Endodermal cell (in vitro differentiated cells): ENCODE measurements at regions not wholly inside any gene's neighbourhood (a gene's known extent, or its start where the extent isn't known, plus 50 kb on each side); places are given as distances from the start of the nearest gene placed in this dataset.

Experiments
- DNase-seq: peaks from one replicate; pipeline ENCODE4 v3.0.0-alpha.2; 2017
- H3K27ac ChIP-seq: 2 replicates; pipeline ENCODE4 v1.5.1; 2013; ENCODE audit warnings: mild to moderate bottlenecking, low read depth, low read length, moderate library complexity
- H3K27me3 ChIP-seq: 2 replicates; pipeline ENCODE4 v1.6.1; 2013; ENCODE audit warnings: mild to moderate bottlenecking, low read length, moderate library complexity; ENCODE audit not compliant: insufficient read depth, control insufficient read depth, poor library complexity, severe bottlenecking
- H3K36me3 ChIP-seq: 2 replicates; pipeline ENCODE4 v1.7.0; 2013; ENCODE audit warnings: mild to moderate bottlenecking, low read length, moderate library complexity; ENCODE audit not compliant: control insufficient read depth, insufficient read depth
- H3K4me1 ChIP-seq: one replicate; pipeline ENCODE4 v1.7.0; 2013; ENCODE audit warnings: low read length; ENCODE audit not compliant: control insufficient read depth, insufficient read depth
- H3K4me3 ChIP-seq: 2 replicates; pipeline ENCODE4 v1.5.1; 2013; ENCODE audit warnings: mild to moderate bottlenecking, low read length, moderate library complexity
- H3K9ac ChIP-seq: 2 replicates; pipeline ENCODE4 v1.6.1; 2013; ENCODE audit warnings: mild to moderate bottlenecking, low read length, moderate library complexity; ENCODE audit not compliant: poor library complexity, severe bottlenecking; ENCODE audit errors: extremely low read depth
- H3K9me3 ChIP-seq: 2 replicates; pipeline ENCODE4 v1.6.1; 2013; ENCODE audit warnings: mild to moderate bottlenecking, low read length, moderate library complexity; ENCODE audit not compliant: control insufficient read depth
- H3K27ac Mint-ChIP-seq: 2 replicates; pipeline ENCODE4 v1.8.0; 2020; ENCODE audit warnings: mixed read lengths
- H3K27me3 Mint-ChIP-seq: 2 replicates; pipeline ENCODE4 v1.8.0; 2021; ENCODE audit warnings: mild to moderate bottlenecking, mixed read lengths; ENCODE audit not compliant: insufficient read depth
- H3K36me3 Mint-ChIP-seq: 2 replicates; pipeline ENCODE4 v1.8.0; 2020; ENCODE audit warnings: low read depth, mixed read lengths
- H3K4me1 Mint-ChIP-seq: 2 replicates; pipeline ENCODE4 v1.8.0; 2020; ENCODE audit warnings: mixed read lengths
- H3K4me3 Mint-ChIP-seq: 2 replicates; pipeline ENCODE4 v1.8.0; 2020; ENCODE audit warnings: mild to moderate bottlenecking, moderate library complexity, mixed read lengths
- H3K9me3 Mint-ChIP-seq: 2 replicates; pipeline ENCODE4 v1.8.0; 2020; ENCODE audit warnings: mild to moderate bottlenecking, mixed read lengths
- WGBS, 2 experiments: methylation state at CpG; one replicate each; pipeline versions ENCODE4 v1.1.5 to v1.1.7; 2013; ENCODE audit warnings: missing lambda C conversion rate in 2 of 2, mixed read lengths in 1 of 2; ENCODE audit not compliant: insufficient coverage in 1 of 2, insufficient read length in 1 of 2; 5-methylcytosine and 5-hydroxymethylcytosine counted together
- TF ChIP-seq, protein P1 (sequence below): fragments of 200-600 bp; sonication (generic); conservative IDR thresholded peaks from 2 replicates; pipeline ENCODE4 v1.5.0; 2021; ENCODE audit warnings: antibody characterized with exemption, mild to moderate bottlenecking

DNA sequence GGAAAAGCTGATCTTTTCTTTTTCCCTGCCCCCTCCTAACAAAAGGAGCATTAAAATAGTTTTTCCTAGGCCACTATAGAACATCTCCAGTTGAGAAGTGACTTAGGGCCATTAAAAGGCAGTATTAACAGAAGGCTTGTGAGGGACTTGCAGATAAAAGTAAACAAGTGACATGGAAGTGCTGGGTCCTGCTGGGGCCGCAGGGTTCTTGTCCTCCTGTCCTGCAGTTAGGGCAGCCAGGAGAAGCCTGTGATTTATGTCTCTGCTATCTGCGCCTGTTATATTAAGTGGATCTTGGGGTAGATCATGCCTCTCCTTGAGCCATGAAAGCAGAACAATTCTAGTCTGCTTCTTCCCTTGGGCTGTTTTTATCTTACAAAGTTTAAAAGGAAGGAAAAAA lies 271.4 kb upstream of the C11orf87 start:
- Histone ChIP-seq H3K27ac (no peak overlapping the region), H3K4me3 (no peak overlapping the region), H3K36me3 (no peaks in the 10 kb centered on the region), H3K9me3 (no peaks in the 10 kb centered on the region), H3K9ac (no peak overlapping the region), H3K4me1 (no peaks in the 10 kb centered on the region), H3K27me3 (peaks cover 11% of the 10 kb centered on the region)
- WGBS, 2 experiments, result 60 to 90% methylated on average over 1 to 2 of the region's 2 CpGs
- no peak overlapping the region for H3K27ac Mint-ChIP-seq
- H3K27me3 Mint-ChIP-seq, result peaks cover 41% of the 10 kb centered on the region
- no peaks in the 10 kb centered on the region for H3K9me3 Mint-ChIP-seq
- TF ChIP-seq, protein P1, sequence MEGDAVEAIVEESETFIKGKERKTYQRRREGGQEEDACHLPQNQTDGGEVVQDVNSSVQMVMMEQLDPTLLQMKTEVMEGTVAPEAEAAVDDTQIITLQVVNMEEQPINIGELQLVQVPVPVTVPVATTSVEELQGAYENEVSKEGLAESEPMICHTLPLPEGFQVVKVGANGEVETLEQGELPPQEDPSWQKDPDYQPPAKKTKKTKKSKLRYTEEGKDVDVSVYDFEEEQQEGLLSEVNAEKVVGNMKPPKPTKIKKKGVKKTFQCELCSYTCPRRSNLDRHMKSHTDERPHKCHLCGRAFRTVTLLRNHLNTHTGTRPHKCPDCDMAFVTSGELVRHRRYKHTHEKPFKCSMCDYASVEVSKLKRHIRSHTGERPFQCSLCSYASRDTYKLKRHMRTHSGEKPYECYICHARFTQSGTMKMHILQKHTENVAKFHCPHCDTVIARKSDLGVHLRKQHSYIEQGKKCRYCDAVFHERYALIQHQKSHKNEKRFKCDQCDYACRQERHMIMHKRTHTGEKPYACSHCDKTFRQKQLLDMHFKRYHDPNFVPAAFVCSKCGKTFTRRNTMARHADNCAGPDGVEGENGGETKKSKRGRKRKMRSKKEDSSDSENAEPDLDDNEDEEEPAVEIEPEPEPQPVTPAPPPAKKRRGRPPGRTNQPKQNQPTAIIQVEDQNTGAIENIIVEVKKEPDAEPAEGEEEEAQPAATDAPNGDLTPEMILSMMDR, result no peak
- H3K4me3 Mint-ChIP-seq, result no peak overlapping the region
- DNase-seq, result no peak
- H3K4me1 Mint-ChIP-seq, result peaks cover 4% of the 10 kb centered on the region
- no peaks in the 10 kb centered on the region for H3K36me3 Mint-ChIP-seq

- DNase-seq, result no peak
- Mint-ChIP-seq H3K4me3 (no peak overlapping the region), H3K4me1 (no peaks in the 10 kb centered on the region), H3K27me3 (peaks cover 15% of the 10 kb centered on the region), H3K9me3 (no peaks in the 10 kb centered on the region), H3K27ac (no peak overlapping the region), H3K36me3 (no peaks in the 10 kb centered on the region)
- Histone ChIP-seq H3K9ac (no peak overlapping the region), H3K36me3 (no peaks in the 10 kb centered on the region), H3K9me3 (no peaks in the 10 kb centered on the region), H3K4me1 (no peaks in the 10 kb centered on the region), H3K4me3 (no peak overlapping the region), H3K27ac (no peak overlapping the region), H3K27me3 (no peaks in the 10 kb centered on the region)
- TF ChIP-seq, protein P1, result no peak
Measured at GRCh38 chr11:109153836-109154235, 268.2 kb upstream of the C11orf87 start.

GRCh38 chr11:109155291-109155690 lies 266.7 kb upstream of the C11orf87 start:
- H3K9ac ChIP-seq, result no peak overlapping the region
- H3K36me3 ChIP-seq, result no peaks in the 10 kb centered on the region
- H3K9me3 Mint-ChIP-seq, result no peaks in the 10 kb centered on the region
- no peak overlapping the region for H3K27ac ChIP-seq
- TF ChIP-seq, protein P1, result no peak
- H3K9me3 ChIP-seq, result no peaks in the 10 kb centered on the region
- H3K27me3 Mint-ChIP-seq, result peaks cover 15% of the 10 kb centered on the region
- no peak overlapping the region for H3K4me3 ChIP-seq
- H3K4me1 Mint-ChIP-seq, result no peaks in the 10 kb centered on the region
- no peaks in the 10 kb centered on the region for H3K27me3 ChIP-seq
- no peak for DNase-seq
- no peaks in the 10 kb centered on the region for H3K36me3 Mint-ChIP-seq
- H3K4me1 ChIP-seq, result no peaks in the 10 kb centered on the region
- H3K4me3 Mint-ChIP-seq, result no peak overlapping the region
- H3K27ac Mint-ChIP-seq, result no peak overlapping the region
